Activated naive CD4-positive, alpha-beta T cell treated with anti-CD3 and anti-CD28 coated beads, Interleukin-2, amount 50 U/mL, for 24 hours (primary cell): ENCODE measurements at regions not wholly inside any gene's neighbourhood (a gene's known extent, or its start where the extent isn't known, plus 50 kb on each side); places are given as distances from the start of the nearest gene placed in this dataset.

Experiments used
- H3K27ac Mint-ChIP-seq: one replicate; pipeline ENCODE4 v1.8.0; 2021; ENCODE audit warnings: mild to moderate bottlenecking, mixed read lengths
- H3K27me3 Mint-ChIP-seq: one replicate; pipeline ENCODE4 v1.8.0; 2021; ENCODE audit warnings: mixed read lengths
- H3K36me3 Mint-ChIP-seq: one replicate; pipeline ENCODE4 v1.8.0; 2021; ENCODE audit warnings: mixed read lengths
- H3K4me1 Mint-ChIP-seq: one replicate; pipeline ENCODE4 v1.8.0; 2021; ENCODE audit warnings: mixed read lengths
- H3K4me3 Mint-ChIP-seq: one replicate; pipeline ENCODE4 v1.8.0; 2021; ENCODE audit warnings: mild to moderate bottlenecking, mixed read lengths
- H3K9me3 Mint-ChIP-seq: one replicate; pipeline ENCODE4 v1.8.0; 2021; ENCODE audit warnings: mixed read lengths

DNA sequence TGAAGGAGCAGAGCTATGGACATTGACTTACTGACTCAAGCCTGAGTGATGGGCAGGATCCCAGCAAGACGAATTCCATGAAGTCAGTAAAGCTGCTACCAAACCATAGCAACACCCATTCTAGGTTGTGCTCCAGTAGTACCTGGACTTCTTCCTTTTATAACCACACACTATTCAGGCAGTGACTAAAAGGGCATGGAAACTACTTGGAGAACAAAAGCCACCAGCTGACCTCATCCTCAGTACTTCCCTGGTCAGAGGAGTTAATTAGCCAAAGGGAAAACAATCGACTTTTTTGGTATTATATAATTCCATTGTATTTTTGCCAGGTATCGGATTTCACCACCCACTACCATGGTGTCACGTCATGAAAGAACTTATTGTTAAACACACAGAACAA is 237.1 kb downstream of the TTC32 start:
- H3K36me3 Mint-ChIP-seq, result no peaks in the 10 kb centered on the region
- H3K9me3 Mint-ChIP-seq, result no peaks in the 10 kb centered on the region
- peaks cover 11% of the 10 kb centered on the region for H3K27me3 Mint-ChIP-seq
- H3K4me3 Mint-ChIP-seq, result no peak overlapping the region
- H3K27ac Mint-ChIP-seq, result no peak overlapping the region
- H3K4me1 Mint-ChIP-seq, result no peaks in the 10 kb centered on the region

DNA sequence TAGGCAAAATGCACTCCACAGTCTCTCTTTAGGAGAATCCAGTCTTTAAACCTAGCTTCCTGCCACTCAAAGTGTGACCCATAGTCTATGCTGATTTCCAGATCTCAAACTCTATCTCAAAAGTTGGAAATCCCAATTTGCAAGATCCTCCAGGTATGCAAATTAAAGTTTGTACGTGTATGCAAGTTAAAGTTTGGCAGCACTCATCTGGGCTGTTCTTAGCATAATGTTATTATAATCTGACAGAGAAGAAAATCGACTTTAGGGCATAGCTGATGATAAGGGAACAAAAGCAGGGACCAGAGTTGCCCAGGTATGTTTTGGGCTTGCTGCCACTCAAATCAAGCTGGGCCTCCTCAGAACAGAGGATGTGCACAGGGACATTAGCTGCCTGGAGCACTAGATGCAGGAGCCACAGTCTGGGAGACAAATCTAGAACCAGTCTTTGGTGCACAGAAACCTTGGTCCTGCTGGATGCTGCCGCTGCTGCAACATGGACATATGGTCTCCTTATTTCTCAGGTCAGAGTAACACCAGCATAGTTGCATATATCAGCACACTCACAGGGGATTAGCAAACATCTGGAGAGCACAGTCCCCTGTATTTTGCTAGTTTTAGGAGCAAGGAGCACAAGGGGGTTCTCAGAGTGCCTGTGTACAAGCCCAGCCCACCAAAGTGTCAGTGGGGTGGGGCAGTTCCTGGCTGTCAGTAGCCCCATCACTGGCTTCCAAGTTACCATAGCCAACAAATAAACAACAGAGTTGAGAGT is 242.6 kb downstream of the TTC32 start:
- peaks cover 8% of the 10 kb centered on the region for H3K27me3 Mint-ChIP-seq
- H3K9me3 Mint-ChIP-seq, result no peaks in the 10 kb centered on the region
- H3K4me3 Mint-ChIP-seq, result no peak overlapping the region
- H3K36me3 Mint-ChIP-seq, result no peaks in the 10 kb centered on the region
- no peaks in the 10 kb centered on the region for H3K4me1 Mint-ChIP-seq
- no peak overlapping the region for H3K27ac Mint-ChIP-seq

DNA sequence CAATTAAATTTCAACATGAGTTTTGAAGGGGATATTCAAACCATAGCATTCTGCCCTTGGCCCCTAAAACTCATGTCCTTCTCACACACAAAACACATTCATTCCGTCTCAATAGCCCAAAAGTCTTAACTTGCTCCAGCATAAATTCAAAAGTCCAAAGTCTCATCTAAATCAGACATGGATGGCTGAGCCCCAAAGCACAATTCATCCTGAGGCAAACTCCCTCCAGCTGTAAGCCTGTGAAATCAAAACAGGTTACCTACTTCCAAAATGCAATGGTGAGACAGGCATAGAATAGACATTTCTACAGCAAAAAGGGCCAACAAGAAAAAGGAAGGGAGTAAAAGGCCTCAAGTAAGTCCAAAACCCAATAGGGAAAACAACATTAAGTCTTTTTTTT is 245.8 kb downstream of the TTC32 start:
- peaks cover 5% of the 10 kb centered on the region for H3K27me3 Mint-ChIP-seq
- H3K9me3 Mint-ChIP-seq, result no peaks in the 10 kb centered on the region
- H3K27ac Mint-ChIP-seq, result no peak overlapping the region
- H3K4me1 Mint-ChIP-seq, result no peaks in the 10 kb centered on the region
- H3K4me3 Mint-ChIP-seq, result no peak overlapping the region
- no peaks in the 10 kb centered on the region for H3K36me3 Mint-ChIP-seq

DNA sequence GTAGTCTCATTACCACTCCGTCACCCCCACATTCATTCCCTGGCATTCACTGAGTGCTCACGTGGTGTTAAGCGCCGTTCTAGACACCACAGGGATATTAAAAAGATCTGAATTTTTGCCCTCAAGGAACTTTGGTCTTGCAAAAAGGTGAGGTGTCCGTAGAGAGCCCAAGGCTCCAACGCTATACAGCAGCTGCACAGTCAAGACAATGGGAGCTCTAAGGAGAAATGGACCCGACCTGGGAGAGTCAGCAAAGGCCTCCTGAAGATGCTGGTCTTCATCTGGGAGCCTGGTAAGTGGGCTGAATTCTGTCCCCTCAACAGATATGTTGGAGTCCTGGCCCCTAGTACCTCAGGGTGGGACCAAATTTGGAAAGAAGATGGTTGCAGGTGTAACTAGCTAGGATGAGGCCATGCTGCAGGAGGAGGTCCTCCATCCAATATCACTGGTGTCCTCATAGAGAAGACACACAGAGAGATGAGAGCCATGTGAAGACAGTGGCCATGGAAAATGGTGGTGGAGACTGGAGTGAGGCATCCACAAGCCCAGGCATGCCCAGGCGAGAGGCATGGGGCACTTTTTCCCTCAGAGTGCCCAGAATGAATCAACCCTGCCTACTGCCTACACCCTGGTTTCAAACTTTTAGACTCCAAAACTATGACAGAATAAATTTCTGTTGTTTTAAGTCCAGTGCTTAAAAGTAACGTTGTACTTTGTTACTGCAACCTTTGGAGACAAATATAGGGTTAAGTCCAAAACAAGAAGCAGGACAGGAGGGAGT is 247.3 kb downstream of the TTC32 start:
- H3K4me3 Mint-ChIP-seq, result no peak overlapping the region
- no peaks in the 10 kb centered on the region for H3K36me3 Mint-ChIP-seq
- H3K4me1 Mint-ChIP-seq, result no peaks in the 10 kb centered on the region
- peaks cover 5% of the 10 kb centered on the region for H3K27me3 Mint-ChIP-seq
- no peaks in the 10 kb centered on the region for H3K9me3 Mint-ChIP-seq
- no peak overlapping the region for H3K27ac Mint-ChIP-seq

- H3K9me3 Mint-ChIP-seq, result no peaks in the 10 kb centered on the region
- H3K36me3 Mint-ChIP-seq, result no peaks in the 10 kb centered on the region
- H3K4me1 Mint-ChIP-seq, result no peaks in the 10 kb centered on the region
- H3K27ac Mint-ChIP-seq, result no peak overlapping the region
- peaks cover 5% of the 10 kb centered on the region for H3K27me3 Mint-ChIP-seq
- no peak overlapping the region for H3K4me3 Mint-ChIP-seq
Measured at GRCh38 chr2:19653509-19653908, 248.3 kb downstream of the TTC32 start.

- H3K27ac Mint-ChIP-seq, result no peak overlapping the region
- H3K4me1 Mint-ChIP-seq, result no peaks in the 10 kb centered on the region
- no peaks in the 10 kb centered on the region for H3K9me3 Mint-ChIP-seq
- H3K27me3 Mint-ChIP-seq, result peaks cover 5% of the 10 kb centered on the region
- H3K4me3 Mint-ChIP-seq, result no peak overlapping the region
- H3K36me3 Mint-ChIP-seq, result no peaks in the 10 kb centered on the region
Measured at GRCh38 chr2:19652811-19653210, 249.0 kb downstream of the TTC32 start.

DNA sequence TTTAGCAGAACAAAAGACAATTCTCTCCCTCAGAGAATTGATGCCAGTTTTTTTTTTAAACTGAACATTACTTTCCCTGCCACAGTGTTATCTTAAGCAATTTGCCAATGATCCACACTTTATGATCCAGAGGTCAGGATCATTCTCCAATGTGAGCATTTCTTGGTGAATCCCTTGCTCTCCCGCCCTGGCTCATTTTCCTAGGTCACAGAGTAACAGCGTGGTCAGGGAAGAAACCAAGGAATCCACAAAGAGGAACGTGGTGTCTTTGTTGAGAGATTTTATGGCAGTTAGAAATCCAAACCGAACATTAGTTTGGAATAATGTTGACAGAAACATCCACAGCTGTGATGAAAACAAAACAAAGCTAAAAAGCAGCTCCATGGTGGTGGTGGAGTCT is 250.3 kb downstream of the TTC32 start:
- Mint-ChIP-seq H3K27me3 (peaks cover 3% of the 10 kb centered on the region), H3K27ac (no peak overlapping the region), H3K4me3 (no peak overlapping the region), H3K36me3 (no peaks in the 10 kb centered on the region), H3K9me3 (no peaks in the 10 kb centered on the region), H3K4me1 (no peaks in the 10 kb centered on the region)

- H3K27ac Mint-ChIP-seq, result no peak overlapping the region
- H3K36me3 Mint-ChIP-seq, result no peaks in the 10 kb centered on the region
- peaks cover 3% of the 10 kb centered on the region for H3K27me3 Mint-ChIP-seq
- no peak overlapping the region for H3K4me3 Mint-ChIP-seq
- no peaks in the 10 kb centered on the region for H3K4me1 Mint-ChIP-seq
- H3K9me3 Mint-ChIP-seq, result peaks cover under 1% of the 10 kb centered on the region
Measured at GRCh38 chr2:19649785-19650380, 251.9 kb downstream of the TTC32 start.

DNA sequence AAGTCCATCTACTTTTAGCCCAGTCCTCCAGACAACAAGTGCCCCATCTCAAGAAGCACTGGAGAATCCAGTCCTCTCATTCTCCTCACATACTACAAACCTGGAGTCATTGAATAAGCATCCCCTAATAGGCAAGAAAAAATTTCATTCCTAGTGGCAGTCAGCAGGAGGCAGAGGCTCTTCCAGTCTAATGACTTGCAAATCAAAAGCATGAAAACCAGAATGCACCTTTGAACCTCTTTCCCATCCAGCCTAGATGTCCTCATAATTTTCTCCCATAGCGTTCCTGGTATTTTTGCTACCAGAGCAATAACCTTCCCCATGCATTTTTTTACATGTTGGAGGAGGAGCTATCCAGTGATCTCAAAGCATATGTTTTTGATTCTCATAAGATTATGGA is 252.6 kb downstream of the TTC32 start:
- H3K27me3 Mint-ChIP-seq, result peaks cover 4% of the 10 kb centered on the region
- no peak overlapping the region for H3K27ac Mint-ChIP-seq
- H3K36me3 Mint-ChIP-seq, result no peaks in the 10 kb centered on the region
- H3K4me3 Mint-ChIP-seq, result no peak overlapping the region
- peaks cover 8% of the 10 kb centered on the region for H3K9me3 Mint-ChIP-seq
- H3K4me1 Mint-ChIP-seq, result no peaks in the 10 kb centered on the region

DNA sequence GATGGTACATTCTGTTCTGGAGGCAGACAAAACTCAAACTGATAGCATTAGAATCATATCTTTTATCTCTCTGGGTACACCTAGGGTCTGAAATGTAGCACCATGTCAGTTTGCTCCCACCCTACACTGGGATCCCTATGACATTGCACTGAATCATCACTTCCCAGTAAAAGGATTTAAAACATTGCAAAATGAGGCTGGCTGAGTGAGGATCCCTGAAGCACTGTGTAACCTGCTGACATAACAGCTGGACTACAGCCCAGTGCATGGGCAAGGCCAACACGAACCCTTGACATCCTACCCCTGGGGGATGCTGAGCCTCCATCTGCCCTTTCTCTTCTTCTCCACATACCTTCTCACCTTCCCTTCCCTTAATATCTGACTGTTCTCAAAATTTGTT is 253.2 kb downstream of the TTC32 start:
- Mint-ChIP-seq H3K36me3 (no peaks in the 10 kb centered on the region), H3K4me1 (no peaks in the 10 kb centered on the region), H3K27me3 (peaks cover 4% of the 10 kb centered on the region), H3K4me3 (no peak overlapping the region), H3K9me3 (peaks cover 8% of the 10 kb centered on the region), H3K27ac (no peak overlapping the region)

DNA sequence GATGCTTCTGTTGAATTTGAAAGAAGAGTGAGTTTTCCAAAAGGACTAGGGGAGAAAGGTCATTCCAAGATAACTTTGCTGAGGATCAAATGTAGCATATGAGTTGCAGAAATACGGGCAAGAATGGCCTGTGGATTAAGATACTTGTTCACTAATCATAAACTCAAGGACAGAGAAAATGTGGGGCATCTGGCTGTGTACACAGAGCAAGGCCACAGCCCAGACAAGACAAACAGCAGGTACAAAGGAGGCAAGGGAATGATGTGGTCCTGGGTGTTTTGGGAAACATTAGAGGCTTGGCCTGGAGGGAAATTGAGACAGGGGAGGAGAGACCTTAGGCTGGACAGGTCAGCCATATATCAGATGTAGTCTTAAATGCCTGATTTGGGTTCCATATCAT is 254.8 kb downstream of the TTC32 start:
- peaks cover 8% of the 10 kb centered on the region for H3K9me3 Mint-ChIP-seq
- no peak overlapping the region for H3K4me3 Mint-ChIP-seq
- no peak overlapping the region for H3K27ac Mint-ChIP-seq
- no peaks in the 10 kb centered on the region for H3K36me3 Mint-ChIP-seq
- H3K27me3 Mint-ChIP-seq, result peaks cover 4% of the 10 kb centered on the region
- no peaks in the 10 kb centered on the region for H3K4me1 Mint-ChIP-seq

GRCh38 chr2:19644763-19645162 is 257.0 kb downstream of the TTC32 start:
- no peak overlapping the region for H3K4me3 Mint-ChIP-seq
- H3K27me3 Mint-ChIP-seq, result peaks cover 1% of the 10 kb centered on the region
- H3K27ac Mint-ChIP-seq, result no peak overlapping the region
- peaks cover 8% of the 10 kb centered on the region for H3K9me3 Mint-ChIP-seq
- no peaks in the 10 kb centered on the region for H3K36me3 Mint-ChIP-seq
- no peaks in the 10 kb centered on the region for H3K4me1 Mint-ChIP-seq

GRCh38 chr2:19643117-19643518 is 258.7 kb downstream of the TTC32 start:
- no peak overlapping the region for H3K27ac Mint-ChIP-seq
- peaks cover 8% of the 10 kb centered on the region for H3K9me3 Mint-ChIP-seq
- no peaks in the 10 kb centered on the region for H3K36me3 Mint-ChIP-seq
- H3K4me3 Mint-ChIP-seq, result no peak overlapping the region
- peaks cover 1% of the 10 kb centered on the region for H3K27me3 Mint-ChIP-seq
- no peaks in the 10 kb centered on the region for H3K4me1 Mint-ChIP-seq

- Mint-ChIP-seq H3K4me3 (no peak overlapping the region), H3K27me3 (peaks cover 1% of the 10 kb centered on the region)
Measured at GRCh38 chr2:19642501-19642900, 259.3 kb downstream of the TTC32 start.

GRCh38 chr2:19635951-19636510 is 265.8 kb downstream of the TTC32 start:
- Mint-ChIP-seq H3K36me3 (no peaks in the 10 kb centered on the region), H3K9me3 (no peaks in the 10 kb centered on the region), H3K27me3 (peaks cover 9% of the 10 kb centered on the region), H3K4me1 (no peaks in the 10 kb centered on the region), H3K4me3 (no peak overlapping the region), H3K27ac (no peak overlapping the region)

More at GRCh38 chr2:19642501-19642900, 259.3 kb downstream of the TTC32 start:
- Mint-ChIP-seq H3K36me3 (no peaks in the 10 kb centered on the region), H3K4me1 (no peaks in the 10 kb centered on the region), H3K27ac (no peak overlapping the region), H3K9me3 (peaks cover 8% of the 10 kb centered on the region)
